NB4 (cell line): ENCODE measurements at regions not wholly inside any gene's neighbourhood (a gene's known extent, or its start where the extent isn't known, plus 50 kb on each side); places are given as distances from the start of the nearest gene placed in this dataset.

ENCODE experiments used
- DNase-seq: peaks from one replicate; pipeline ENCODE4 v3.0.0; 2010; ENCODE audit warnings: low read depth
- H3K4me3 ChIP-seq: one replicate; pipeline ENCODE4 v1.5.1; 2011; ENCODE audit warnings: mild to moderate bottlenecking, low read depth, low read length, moderate library complexity
- CTCF ChIP-seq: IDR thresholded peaks from one replicate; pipeline ENCODE4 v1.5.1; 2012; ENCODE audit warnings: low read depth, low read length
- MAX ChIP-seq: IDR thresholded peaks from 2 replicates; pipeline ENCODE4 v1.6.1; 2011; ENCODE audit warnings: low read depth, low read length
- MYC ChIP-seq: IDR thresholded peaks from 2 replicates; pipeline ENCODE4 v1.6.1; 2011; ENCODE audit warnings: low read depth, low read length
- POLR2A ChIP-seq: IDR thresholded peaks from 2 replicates; pipeline ENCODE4 v1.6.1; 2011; ENCODE audit warnings: mild to moderate bottlenecking; ENCODE audit not compliant: insufficient read length; ENCODE audit errors: extremely low read depth

GRCh38 chr15:39130556-39131379 is 450.1 kb upstream of the THBS1 start:
- TF ChIP-seq MYC (no peak), CTCF (no peak), MAX (no peak), POLR2A (no peak)
- DNase-seq, result no peak
- H3K4me3 ChIP-seq, result no peak overlapping the region

GRCh38 chr15:39131609-39132008 is 449.3 kb upstream of the THBS1 start:
- TF ChIP-seq MYC (no peak), CTCF (no peak), MAX (no peak), POLR2A (no peak)
- H3K4me3 ChIP-seq, result no peak overlapping the region
- no peak for DNase-seq

- no peak for TF ChIP-seq POLR2A
- TF ChIP-seq MYC, result no peak
- no peak for TF ChIP-seq MAX
- no peak for TF ChIP-seq CTCF
- no peak overlapping the region for H3K4me3 ChIP-seq
- no peak for DNase-seq
These were observed 448.8 kb upstream of the THBS1 start for GRCh38 chr15:39132070-39132469.

- no peak for DNase-seq
- TF ChIP-seq MYC (no peak), POLR2A (no peak), CTCF (no peak), MAX (no peak)
- H3K4me3 ChIP-seq, result no peak overlapping the region
These were observed 447.8 kb upstream of the THBS1 start for GRCh38 chr15:39132954-39133600.

DNA sequence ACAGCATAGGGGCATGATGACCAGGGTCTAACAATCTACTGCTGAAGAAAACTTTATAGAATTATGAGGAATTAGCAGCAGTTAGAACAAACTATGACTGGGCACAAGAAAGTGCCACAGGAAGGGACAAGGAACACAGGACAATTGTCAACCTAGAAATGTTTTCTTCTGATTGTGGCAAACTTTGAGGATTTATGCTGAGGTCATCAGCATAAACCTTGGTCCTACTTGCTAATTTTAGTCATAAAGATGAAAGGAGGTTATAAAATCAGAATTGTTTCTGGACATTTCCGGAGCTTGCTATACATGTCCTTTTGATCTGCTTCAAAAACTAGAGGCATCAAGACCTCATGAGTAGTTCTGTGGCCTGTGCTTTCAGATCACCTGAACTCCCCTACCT is 446.6 kb upstream of the THBS1 start:
- DNase-seq, result no peak
- H3K4me3 ChIP-seq, result no peak overlapping the region
- TF ChIP-seq MYC, result no peak
- no peak for TF ChIP-seq CTCF
- TF ChIP-seq MAX, result no peak
- no peak for TF ChIP-seq POLR2A
